ENCODE measurements at regions not wholly inside any gene's neighbourhood (a gene's known extent, or its start where the extent isn't known, plus 50 kb on each side); places are given as distances from the start of the nearest gene placed in this dataset.

GRCh38 chr1:40914927-40915569 lies 52.9 kb upstream of the CITED4 start:
- DNase-seq = peak in 2 of 56 donors; percentile 24 to 62

- DNase-seq = peak in 16 of 56 donors; percentile 9 to 45 (median 18)
Observed at GRCh38 chr1:40915581-40915980, 53.4 kb upstream of the CITED4 start.

GRCh38 chr1:40917995-40918711 lies 56.0 kb upstream of the CITED4 start:
- no peak for DNase-seq

- DNase-seq = peak in 52 of 56 donors; percentile 8 to 88 (median 68)
Observed at GRCh38 chr1:40919475-40920011, 57.4 kb upstream of the CITED4 start.

GRCh38 chr1:40921522-40921921 lies 58.0 kb upstream of the CTPS1 start:
- DNase-seq = no peak

- no peak for DNase-seq
Observed at GRCh38 chr1:40921981-40922677, 57.4 kb upstream of the CTPS1 start.

- DNase-seq = peak in 26 of 56 donors; percentile 5 to 59 (median 28)
Observed at GRCh38 chr1:40922969-40923368, 56.5 kb upstream of the CTPS1 start.

GRCh38 chr1:40923511-40924020 lies 55.9 kb upstream of the CTPS1 start:
- no peak for DNase-seq

GRCh38 chr1:40924767-40925166 lies 54.7 kb upstream of the CTPS1 start:
- DNase-seq = no peak

GRCh38 chr1:40925834-40926410 lies 53.6 kb upstream of the CTPS1 start:
- DNase-seq = no peak

- DNase-seq = no peak
Observed at GRCh38 chr1:40926441-40926840, 53.1 kb upstream of the CTPS1 start.

- DNase-seq = no peak
Observed at GRCh38 chr1:40927781-40928180, 51.7 kb upstream of the CTPS1 start.

- DNase-seq = no peak
Observed at GRCh38 chr1:40928699-40929098, 50.8 kb upstream of the CTPS1 start.

GRCh38 chr1:40929155-40929554 lies 50.3 kb upstream of the CTPS1 start:
- DNase-seq = no peak
